DND-41 (cell line): ENCODE measurements at regions not wholly inside any gene's neighbourhood (a gene's known extent, or its start where the extent isn't known, plus 50 kb on each side); places are given as distances from the start of the nearest gene placed in this dataset.

ENCODE experiments used
- ATAC-seq: fragments of 200-7000 bp; cut with Tn5 transposase; 3 replicates; pipeline ENCODE4 v1.9.1; 2021; ENCODE audit warnings: low read depth; ENCODE audit not compliant: insufficient read depth
- DNase-seq: peaks from one replicate; pipeline ENCODE4 v3.0.0-alpha.2; 2020
- H2AFZ ChIP-seq: 2 replicates; pipeline ENCODE4 v1.6.0; 2012; ENCODE audit warnings: low read depth, low read length
- H3K27ac ChIP-seq: 2 replicates; pipeline ENCODE4 v1.5.1; 2012; ENCODE audit warnings: low read length, inconsistent platforms
- H3K27me3 ChIP-seq: fragments of 200-600 bp; sonication (generic); 2 replicates; pipeline ENCODE4 v1.6.0; 2012; ENCODE audit warnings: low read length, mild to moderate bottlenecking, inconsistent platforms; ENCODE audit not compliant: insufficient read depth, poor library complexity
- H3K36me3 ChIP-seq: 2 replicates; pipeline ENCODE4 v1.5.1; 2012; ENCODE audit warnings: low read length, inconsistent platforms; ENCODE audit not compliant: insufficient read depth
- H3K4me1 ChIP-seq: 2 replicates; pipeline ENCODE4 v1.5.1; 2012; ENCODE audit warnings: mild to moderate bottlenecking, low read length; ENCODE audit not compliant: insufficient read depth
- H3K4me2 ChIP-seq: 2 replicates; pipeline ENCODE4 v1.6.0; 2012; ENCODE audit warnings: mild to moderate bottlenecking, moderate library complexity, low read length, inconsistent platforms; ENCODE audit not compliant: insufficient read depth
- H3K4me3 ChIP-seq, 2 experiments: fragments of 200-600 bp in 1 of 2; shearing (Covaris generic) in 1 of 2; 2 replicates each; pipeline ENCODE4 v1.5.1; 2012 to 2016; ENCODE audit warnings: inconsistent platforms in 2 of 2, low read length in 2 of 2, mild to moderate bottlenecking in 2 of 2, low read depth in 1 of 2, moderate library complexity in 1 of 2
- H3K79me2 ChIP-seq: 2 replicates; pipeline ENCODE4 v1.6.0; 2012; ENCODE audit warnings: low read length, inconsistent platforms; ENCODE audit not compliant: insufficient read depth
- H3K9ac ChIP-seq: 2 replicates; pipeline ENCODE4 v1.6.0; 2012; ENCODE audit warnings: low read depth, mild to moderate bottlenecking, inconsistent platforms, low read length, moderate library complexity
- H3K9me3 ChIP-seq: 2 replicates; pipeline ENCODE4 v1.5.1; 2012; ENCODE audit warnings: low read length, moderate library complexity, mild to moderate bottlenecking, inconsistent platforms; ENCODE audit not compliant: insufficient read depth, severe bottlenecking
- H4K20me1 ChIP-seq: 2 replicates; pipeline ENCODE4 v1.6.0; 2012; ENCODE audit warnings: low read length; ENCODE audit not compliant: insufficient read depth
- EZH2 ChIP-seq: IDR thresholded peaks from 3 replicates; pipeline ENCODE4 v1.6.1; 2012; ENCODE audit warnings: borderline replicate concordance, low read depth, mild to moderate bottlenecking, moderate library complexity, low read length, inconsistent platforms; ENCODE audit not compliant: severe bottlenecking
- TF ChIP-seq, protein P1 (sequence below): IDR thresholded peaks from 2 replicates; pipeline ENCODE4 v1.5.1; 2012; ENCODE audit warnings: borderline replicate concordance, low read length, moderate library complexity, mild to moderate bottlenecking; ENCODE audit not compliant: poor library complexity, severe bottlenecking; ENCODE audit errors: extremely low read depth

DNA sequence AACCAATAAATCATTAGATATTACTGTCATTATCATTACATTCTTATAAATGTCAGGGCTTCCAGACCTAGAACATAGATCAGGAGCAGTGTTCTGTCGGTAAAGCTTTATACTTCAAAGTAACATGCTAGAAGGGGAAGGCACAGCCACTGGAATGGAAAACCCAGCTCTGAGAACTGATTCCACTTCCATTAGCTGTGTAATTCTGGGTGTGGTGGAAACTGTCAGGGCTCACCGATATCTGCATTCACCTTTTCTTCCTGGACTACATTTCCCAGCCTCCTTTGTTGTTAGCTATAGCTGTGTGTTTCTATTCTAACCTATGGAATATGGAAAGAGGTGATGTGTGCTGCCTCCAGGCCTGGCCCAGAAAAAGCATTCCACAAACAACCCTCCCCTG is 585.8 kb downstream of the BUD13 start:
- Histone ChIP-seq H3K36me3 (no peaks in the 10 kb centered on the region), H3K9me3 (no peaks in the 10 kb centered on the region), H3K4me2 (no peak overlapping the region), H3K4me3 (no peak overlapping the region), H4K20me1 (no peaks in the 10 kb centered on the region; the same call in 1 of the 2 replicates), H3K9ac (no peak overlapping the region), H3K27me3 (peaks cover 12% of the 10 kb centered on the region), H3K4me1 (no peaks in the 10 kb centered on the region), H3K79me2 (no peaks in the 10 kb centered on the region), H2AFZ (no peak overlapping the region), H3K27ac (no peak overlapping the region)
- TF ChIP-seq, protein P1, sequence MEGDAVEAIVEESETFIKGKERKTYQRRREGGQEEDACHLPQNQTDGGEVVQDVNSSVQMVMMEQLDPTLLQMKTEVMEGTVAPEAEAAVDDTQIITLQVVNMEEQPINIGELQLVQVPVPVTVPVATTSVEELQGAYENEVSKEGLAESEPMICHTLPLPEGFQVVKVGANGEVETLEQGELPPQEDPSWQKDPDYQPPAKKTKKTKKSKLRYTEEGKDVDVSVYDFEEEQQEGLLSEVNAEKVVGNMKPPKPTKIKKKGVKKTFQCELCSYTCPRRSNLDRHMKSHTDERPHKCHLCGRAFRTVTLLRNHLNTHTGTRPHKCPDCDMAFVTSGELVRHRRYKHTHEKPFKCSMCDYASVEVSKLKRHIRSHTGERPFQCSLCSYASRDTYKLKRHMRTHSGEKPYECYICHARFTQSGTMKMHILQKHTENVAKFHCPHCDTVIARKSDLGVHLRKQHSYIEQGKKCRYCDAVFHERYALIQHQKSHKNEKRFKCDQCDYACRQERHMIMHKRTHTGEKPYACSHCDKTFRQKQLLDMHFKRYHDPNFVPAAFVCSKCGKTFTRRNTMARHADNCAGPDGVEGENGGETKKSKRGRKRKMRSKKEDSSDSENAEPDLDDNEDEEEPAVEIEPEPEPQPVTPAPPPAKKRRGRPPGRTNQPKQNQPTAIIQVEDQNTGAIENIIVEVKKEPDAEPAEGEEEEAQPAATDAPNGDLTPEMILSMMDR: no peak
- TF ChIP-seq EZH2: no peak
- ATAC-seq: no peak
- DNase-seq: no peak

DNA sequence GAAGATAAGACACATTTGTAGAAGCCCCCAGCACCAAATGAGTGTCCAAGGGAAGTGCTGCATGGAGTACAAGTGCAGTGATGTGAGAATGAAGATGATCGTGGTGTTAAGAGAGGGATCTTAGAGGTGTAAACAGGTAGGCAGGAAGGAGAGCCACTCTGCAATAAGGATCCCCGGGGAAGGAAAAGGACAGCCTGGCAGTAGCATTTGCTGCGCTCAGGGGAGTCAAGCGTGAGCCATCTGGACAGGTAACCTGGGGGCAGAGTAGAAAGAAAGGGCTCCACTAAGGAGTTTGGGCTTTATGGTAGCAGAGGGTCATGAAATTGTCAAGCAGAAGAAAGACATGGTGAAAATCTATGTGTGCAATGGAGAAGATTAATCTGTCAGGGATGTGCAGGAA is 587.2 kb downstream of the BUD13 start:
- no peak for TF ChIP-seq EZH2
- TF ChIP-seq, protein P1: no peak
- Histone ChIP-seq H3K27me3 (peaks cover 16% of the 10 kb centered on the region), H3K27ac (no peak overlapping the region), H3K9me3 (no peaks in the 10 kb centered on the region), H3K4me2 (no peak overlapping the region), H3K4me3 (no peak overlapping the region), H2AFZ (no peak overlapping the region), H3K79me2 (no peaks in the 10 kb centered on the region), H3K36me3 (no peaks in the 10 kb centered on the region), H3K4me1 (no peaks in the 10 kb centered on the region), H4K20me1 (no peaks in the 10 kb centered on the region; the same call in 1 of the 2 replicates), H3K9ac (no peak overlapping the region)
- no peak for DNase-seq
- no peak for ATAC-seq

DNA sequence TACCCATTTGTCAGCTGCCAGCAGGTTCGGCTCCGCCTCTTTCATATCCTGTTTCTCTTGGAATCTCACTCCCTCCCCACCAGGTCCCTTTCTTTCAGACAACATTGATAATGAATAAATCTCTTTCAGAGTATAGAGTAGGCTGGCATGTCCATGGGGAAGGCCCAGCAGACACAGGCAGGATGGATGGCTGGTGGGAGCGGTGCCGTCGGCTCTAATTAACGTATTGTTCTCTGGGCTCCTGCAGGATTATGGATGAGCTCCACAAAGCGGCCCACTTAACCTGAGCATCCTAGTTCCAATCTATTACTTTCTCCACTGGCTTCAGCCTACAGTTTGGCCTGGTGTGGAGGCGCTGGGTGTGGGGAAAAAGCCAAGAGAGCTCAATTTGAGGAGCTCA is 588.0 kb downstream of the BUD13 start:
- no peak for ATAC-seq
- no peak for DNase-seq
- Histone ChIP-seq H2AFZ (no peak overlapping the region), H4K20me1 (no peaks in the 10 kb centered on the region; the same call in 1 of the 2 replicates), H3K79me2 (no peaks in the 10 kb centered on the region), H3K27ac (no peak overlapping the region), H3K36me3 (no peaks in the 10 kb centered on the region), H3K4me2 (no peak overlapping the region), H3K9ac (no peak overlapping the region), H3K4me3 (no peak overlapping the region), H3K27me3 (peaks cover 11% of the 10 kb centered on the region), H3K4me1 (no peaks in the 10 kb centered on the region), H3K9me3 (no peaks in the 10 kb centered on the region)
- no peak for TF ChIP-seq EZH2
- TF ChIP-seq, protein P1: no peak
